Right ventricle myocardium inferior (tissue), 1 donor: ENCODE measurements at regions not wholly inside any gene's neighbourhood (a gene's known extent, or its start where the extent isn't known, plus 50 kb on each side); places are given as distances from the start of the nearest gene placed in this dataset.
A peak's percentile ranks its signal among the peaks of the same experiment; 100 is the strongest.
"Not testable (repeated sequence)": the region's sequence is repeated elsewhere in the genome, so short reads cannot be mapped to it uniquely, and the experiment has no call there.

Source experiments
- ATAC-seq: fragments of 200-7000 bp; cut with Tn5 transposase; one replicate; pipeline ENCODE4 v1.9.1; 2020; ENCODE audit warnings: mild to moderate bottlenecking, moderate library complexity
- DNase-seq: peaks from one replicate; pipeline ENCODE4 v3.0.0; 2021; ENCODE audit errors: missing footprints
- intact Hi-C: fragments of 100-400 bp; cut with DNase I; formaldehyde crosslinking; loops from one replicate; pipeline ENCODE4 v1.11.0; 2022
- donor health status: DM: no; HTN: yes; CAD: no; lungs with severe emphysema.

- no peak for ATAC-seq
- intact Hi-C loops = no loop called here
These were observed 213.4 kb upstream of the TBL1XR1 start for GRCh38 chr3:177410730-177411129.

GRCh38 chr3:177411201-177411600 lies 213.9 kb upstream of the TBL1XR1 start:
- ATAC-seq (no peak), DNase-seq (no peak)
- intact Hi-C loops = no loop called here

More at GRCh38 chr3:177410730-177411129, 213.4 kb upstream of the TBL1XR1 start:
- DNase-seq = no peak

- intact Hi-C loops, DNase-seq, ATAC-seq: not testable (repeated sequence)
These were observed 215.4 kb upstream of the TBL1XR1 start for GRCh38 chr3:177412677-177413170.

GRCh38 chr3:177414093-177414492 lies 216.8 kb upstream of the TBL1XR1 start:
- no peak for DNase-seq
- ATAC-seq = no peak
- intact Hi-C loops = no loop called here

- DNase-seq = no peak
- intact Hi-C loops = no loop called here
- ATAC-seq = no peak
These were observed 221.5 kb upstream of the TBL1XR1 start for GRCh38 chr3:177418787-177419186.

- no peak for ATAC-seq
- no peak for DNase-seq
- intact Hi-C loops = no loop called here
These were observed 222.8 kb upstream of the TBL1XR1 start for GRCh38 chr3:177419904-177420601.

- intact Hi-C loops = no loop called here
- DNase-seq (no peak), ATAC-seq (no peak)
These were observed 223.6 kb upstream of the TBL1XR1 start for GRCh38 chr3:177420651-177421480.

- no peak for ATAC-seq
- no peak for DNase-seq
- intact Hi-C loops = no loop called here
These were observed 224.2 kb upstream of the TBL1XR1 start for GRCh38 chr3:177421481-177421785.

- ATAC-seq (no peak), DNase-seq (no peak)
- intact Hi-C loops = no loop called here
These were observed 227.2 kb upstream of the TBL1XR1 start for GRCh38 chr3:177424521-177424920.

GRCh38 chr3:177425042-177425441 lies 227.8 kb upstream of the TBL1XR1 start:
- ATAC-seq = peak; percentile 21
- DNase-seq = no peak
- intact Hi-C loops = no loop called here

- no peak for ATAC-seq
- intact Hi-C loops = no loop called here
- DNase-seq = no peak
These were observed 229.0 kb upstream of the TBL1XR1 start for GRCh38 chr3:177426106-177426877.

- ATAC-seq = no peak
- intact Hi-C loops = no loop called here
- DNase-seq = no peak
These were observed 229.7 kb upstream of the TBL1XR1 start for GRCh38 chr3:177426878-177427495.

GRCh38 chr3:177427540-177427939 lies 230.3 kb upstream of the TBL1XR1 start:
- intact Hi-C loops = no loop called here
- no peak for DNase-seq

GRCh38 chr3:177429079-177429478 lies 231.8 kb upstream of the TBL1XR1 start:
- intact Hi-C loops = no loop called here
- peak; percentile 56 for ATAC-seq
- DNase-seq = no peak

More at GRCh38 chr3:177427540-177427939, 230.3 kb upstream of the TBL1XR1 start:
- no peak for ATAC-seq

GRCh38 chr3:177429771-177430170 lies 232.5 kb upstream of the TBL1XR1 start:
- intact Hi-C loops = no loop called here
- DNase-seq (no peak), ATAC-seq (peak; percentile 41)

- ATAC-seq (no peak), DNase-seq (no peak)
- intact Hi-C loops = no loop called here
These were observed 233.4 kb upstream of the TBL1XR1 start for GRCh38 chr3:177430653-177431052.

GRCh38 chr3:177431525-177432176 lies 234.4 kb upstream of the TBL1XR1 start:
- intact Hi-C loops = no loop called here
- DNase-seq (no peak), ATAC-seq (no peak)

- DNase-seq (no peak), ATAC-seq (no peak)
- intact Hi-C loops = no loop called here
These were observed 238.0 kb upstream of the TBL1XR1 start for GRCh38 chr3:177435301-177435700.
